SK-N-SH treated with all-trans-retinoic acid at 6 μM for 48 hours (cell line): ENCODE measurements at regions not wholly inside any gene's neighbourhood (a gene's known extent, or its start where the extent isn't known, plus 50 kb on each side); places are given as distances from the start of the nearest gene placed in this dataset.

Source experiments
- ARNTL ChIP-seq: fragments of 450-650 bp; formaldehyde crosslinking; IDR thresholded peaks from 2 replicates; pipeline ENCODE4 v1.5.0; 2020; ENCODE audit warnings: low read depth, mild to moderate bottlenecking, moderate library complexity, borderline replicate concordance
- TCF4 ChIP-seq: fragments of 250-450 bp; sonication (Bioruptor Pico); IDR thresholded peaks from 2 replicates; pipeline ENCODE4 v1.8.0; 2021; ENCODE audit warnings: mild to moderate bottlenecking, moderate library complexity, borderline replicate concordance
- ZFP3 ChIP-seq: fragments of 250-450 bp; sonication (Bioruptor Pico); IDR thresholded peaks from 2 replicates; pipeline ENCODE4 v1.5.0; 2020; ENCODE audit warnings: mild to moderate bottlenecking, moderate library complexity
- ZNF565 ChIP-seq: fragments of 450-650 bp; formaldehyde crosslinking; conservative IDR thresholded peaks from 2 replicates; pipeline ENCODE4 v1.5.0; 2020; ENCODE audit warnings: low read depth, mild to moderate bottlenecking, moderate library complexity
- ZNF70 ChIP-seq: fragments of 450-650 bp; formaldehyde crosslinking; IDR thresholded peaks from 2 replicates; pipeline ENCODE4 v1.5.0; 2020; ENCODE audit warnings: mild to moderate bottlenecking, moderate library complexity
- TF ChIP-seq, protein P1 (sequence below): fragments of 250-450 bp; sonication (Bioruptor Pico); IDR thresholded peaks from 2 replicates; pipeline ENCODE4 v1.8.0; 2020; ENCODE audit warnings: mild to moderate bottlenecking, moderate library complexity, borderline replicate concordance
- TF ChIP-seq, protein P2 (sequence below): fragments of 250-450 bp; sonication (Bioruptor Pico); IDR thresholded peaks from 2 replicates; pipeline ENCODE4 v1.8.0; 2021; ENCODE audit warnings: low read depth, mild to moderate bottlenecking, moderate library complexity, borderline replicate concordance

DNA sequence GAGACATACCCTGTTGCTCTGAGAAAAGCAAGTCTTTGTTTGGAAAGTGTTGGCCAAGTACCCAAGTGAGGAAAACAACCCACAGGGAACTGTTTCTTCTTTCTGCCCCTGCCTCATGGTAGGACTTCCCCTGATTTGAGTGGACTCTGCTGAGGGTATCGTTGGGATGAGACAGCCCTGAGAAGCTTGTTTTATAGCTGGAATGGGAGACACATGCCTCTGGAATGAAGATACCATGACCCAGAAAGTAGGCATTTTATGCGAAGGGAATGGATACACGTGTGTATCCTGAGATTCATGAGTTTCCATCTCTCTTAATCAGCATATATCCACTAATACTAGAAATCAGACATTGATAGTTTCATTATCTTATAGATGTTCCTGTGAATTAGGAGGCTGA lies 382.3 kb downstream of the ATP23 start:
- TF ChIP-seq, protein P1, sequence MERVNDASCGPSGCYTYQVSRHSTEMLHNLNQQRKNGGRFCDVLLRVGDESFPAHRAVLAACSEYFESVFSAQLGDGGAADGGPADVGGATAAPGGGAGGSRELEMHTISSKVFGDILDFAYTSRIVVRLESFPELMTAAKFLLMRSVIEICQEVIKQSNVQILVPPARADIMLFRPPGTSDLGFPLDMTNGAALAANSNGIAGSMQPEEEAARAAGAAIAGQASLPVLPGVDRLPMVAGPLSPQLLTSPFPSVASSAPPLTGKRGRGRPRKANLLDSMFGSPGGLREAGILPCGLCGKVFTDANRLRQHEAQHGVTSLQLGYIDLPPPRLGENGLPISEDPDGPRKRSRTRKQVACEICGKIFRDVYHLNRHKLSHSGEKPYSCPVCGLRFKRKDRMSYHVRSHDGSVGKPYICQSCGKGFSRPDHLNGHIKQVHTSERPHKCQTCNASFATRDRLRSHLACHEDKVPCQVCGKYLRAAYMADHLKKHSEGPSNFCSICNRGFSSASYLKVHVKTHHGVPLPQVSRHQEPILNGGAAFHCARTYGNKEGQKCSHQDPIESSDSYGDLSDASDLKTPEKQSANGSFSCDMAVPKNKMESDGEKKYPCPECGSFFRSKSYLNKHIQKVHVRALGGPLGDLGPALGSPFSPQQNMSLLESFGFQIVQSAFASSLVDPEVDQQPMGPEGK (CRISPR knock-in tag), result no peak
- no peak for TF ChIP-seq ARNTL
- no peak for TF ChIP-seq ZNF70 (CRISPR knock-in tag)
- no peak for TF ChIP-seq ZFP3 (CRISPR knock-in tag)
- TF ChIP-seq ZNF565 (CRISPR knock-in tag), result no peak
- no peak for TF ChIP-seq TCF4
- TF ChIP-seq, protein P2, sequence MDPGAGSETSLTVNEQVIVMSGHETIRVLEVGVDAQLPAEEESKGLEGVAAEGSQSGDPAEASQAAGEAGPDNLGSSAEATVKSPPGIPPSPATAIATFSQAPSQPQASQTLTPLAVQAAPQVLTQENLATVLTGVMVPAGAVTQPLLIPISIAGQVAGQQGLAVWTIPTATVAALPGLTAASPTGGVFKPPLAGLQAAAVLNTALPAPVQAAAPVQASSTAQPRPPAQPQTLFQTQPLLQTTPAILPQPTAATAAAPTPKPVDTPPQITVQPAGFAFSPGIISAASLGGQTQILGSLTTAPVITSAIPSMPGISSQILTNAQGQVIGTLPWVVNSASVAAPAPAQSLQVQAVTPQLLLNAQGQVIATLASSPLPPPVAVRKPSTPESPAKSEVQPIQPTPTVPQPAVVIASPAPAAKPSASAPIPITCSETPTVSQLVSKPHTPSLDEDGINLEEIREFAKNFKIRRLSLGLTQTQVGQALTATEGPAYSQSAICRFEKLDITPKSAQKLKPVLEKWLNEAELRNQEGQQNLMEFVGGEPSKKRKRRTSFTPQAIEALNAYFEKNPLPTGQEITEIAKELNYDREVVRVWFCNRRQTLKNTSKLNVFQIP (CRISPR knock-in tag), result no peak
